OCI-LY1 (cell line): ENCODE measurements at regions not wholly inside any gene's neighbourhood (a gene's known extent, or its start where the extent isn't known, plus 50 kb on each side); places are given as distances from the start of the nearest gene placed in this dataset.
"Not testable (repeated sequence)": the region's sequence is repeated elsewhere in the genome, so short reads cannot be mapped to it uniquely, and the experiment has no call there.

Source experiments
- CTCF ChIP-seq: fragments of 200-600 bp; sonication (generic), shearing (Covaris generic); IDR thresholded peaks from 2 replicates; pipeline ENCODE4 v1.5.1; 2017; ENCODE audit warnings: mild to moderate bottlenecking, antibody characterized with exemption, low read length, moderate library complexity, mixed read lengths
- EZH2 ChIP-seq: fragments of 200-600 bp; sonication (generic), shearing (Covaris generic); IDR thresholded peaks from 2 replicates; pipeline ENCODE4 v1.8.0; 2017; ENCODE audit warnings: borderline replicate concordance, mixed run types, mild to moderate bottlenecking, antibody characterized with exemption, low read length, moderate library complexity, mixed read lengths

GRCh38 chr11:122557163-122557562 is 98.4 kb upstream of the UBASH3B start:
- not testable (repeated sequence) for TF ChIP-seq CTCF, EZH2
